ENCODE measurements at regions not wholly inside any gene's neighbourhood (a gene's known extent, or its start where the extent isn't known, plus 50 kb on each side); places are given as distances from the start of the nearest gene placed in this dataset.

DNA sequence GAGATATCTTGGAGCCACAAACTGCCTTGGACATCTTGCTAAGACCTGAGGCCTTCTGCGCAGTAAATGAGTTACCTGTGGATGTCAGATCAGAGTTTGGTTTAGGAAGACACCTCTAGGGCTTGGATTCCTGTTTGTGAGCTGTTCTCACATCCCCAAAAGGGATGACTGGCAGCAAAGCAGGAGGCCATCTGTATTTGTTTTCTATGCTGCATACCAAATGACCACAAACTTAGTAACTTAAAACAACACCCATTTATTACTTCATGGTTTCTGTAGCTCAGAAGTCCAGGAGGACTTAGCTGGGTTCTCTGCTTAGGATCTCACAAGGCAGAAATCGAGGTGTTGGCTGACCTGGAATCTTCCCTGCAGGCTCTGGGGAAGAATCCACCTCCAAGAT, 116.7 kb downstream of the UNC5CL start:
- TF ChIP-seq, protein P1, sequence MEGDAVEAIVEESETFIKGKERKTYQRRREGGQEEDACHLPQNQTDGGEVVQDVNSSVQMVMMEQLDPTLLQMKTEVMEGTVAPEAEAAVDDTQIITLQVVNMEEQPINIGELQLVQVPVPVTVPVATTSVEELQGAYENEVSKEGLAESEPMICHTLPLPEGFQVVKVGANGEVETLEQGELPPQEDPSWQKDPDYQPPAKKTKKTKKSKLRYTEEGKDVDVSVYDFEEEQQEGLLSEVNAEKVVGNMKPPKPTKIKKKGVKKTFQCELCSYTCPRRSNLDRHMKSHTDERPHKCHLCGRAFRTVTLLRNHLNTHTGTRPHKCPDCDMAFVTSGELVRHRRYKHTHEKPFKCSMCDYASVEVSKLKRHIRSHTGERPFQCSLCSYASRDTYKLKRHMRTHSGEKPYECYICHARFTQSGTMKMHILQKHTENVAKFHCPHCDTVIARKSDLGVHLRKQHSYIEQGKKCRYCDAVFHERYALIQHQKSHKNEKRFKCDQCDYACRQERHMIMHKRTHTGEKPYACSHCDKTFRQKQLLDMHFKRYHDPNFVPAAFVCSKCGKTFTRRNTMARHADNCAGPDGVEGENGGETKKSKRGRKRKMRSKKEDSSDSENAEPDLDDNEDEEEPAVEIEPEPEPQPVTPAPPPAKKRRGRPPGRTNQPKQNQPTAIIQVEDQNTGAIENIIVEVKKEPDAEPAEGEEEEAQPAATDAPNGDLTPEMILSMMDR (conservative IDR thresholded peaks at IDR 0.05 in 1 of 2, IDR thresholded peaks at IDR 0.05 in 1 of 2; ENCODE audit: low read depth in 1 of 2, low read length in 2 of 2): no peak
- TF ChIP-seq EZH2 (IDR thresholded peaks at IDR 0.05; ENCODE audit: low read length, missing control alignments): no peak
- H3K4me2 ChIP-seq (ENCODE audit: extremely low read depth, insufficient read depth, low read length): no peak overlapping the region
- H3K27me3 ChIP-seq (ENCODE audit: control insufficient read depth, insufficient read depth, low read length): peaks cover 3% of the 10 kb centered on the region
- no peaks in the 10 kb centered on the region for H3K4me1 ChIP-seq (ENCODE audit: control insufficient read depth, extremely low read depth, insufficient read depth, low read length)
- no peaks in the 10 kb centered on the region for H3K36me3 ChIP-seq (ENCODE audit: control insufficient read depth, insufficient read depth, low read length)
- no peaks in the 10 kb centered on the region for H3K9me3 ChIP-seq (ENCODE audit: control insufficient read depth, insufficient read depth, low read depth, low read length)
- H3K4me3 ChIP-seq (replicated peaks in 1 of 4; ENCODE audit: control extremely low read depth in 1 of 4, insufficient read depth in 1 of 4, low read depth in 3 of 4, low read length in 4 of 4): no peak overlapping the region
- H4K20me1 ChIP-seq (ENCODE audit: control insufficient read depth, extremely low read depth, insufficient read depth, low read length): no peaks in the 10 kb centered on the region
- peak; percentile 10 to 47 for DNase-seq (ENCODE audit: low read depth in 2 of 2)
- H3K27ac ChIP-seq (ENCODE audit: insufficient read depth, low read length): no peak overlapping the region
- no peak overlapping the region for H2AFZ ChIP-seq (ENCODE audit: low read length)
- H3K9ac ChIP-seq (ENCODE audit: insufficient read depth, low read length): no peak overlapping the region
- no peaks in the 10 kb centered on the region for H3K79me2 ChIP-seq (ENCODE audit: control insufficient read depth, insufficient read depth, low read length)

DNA sequence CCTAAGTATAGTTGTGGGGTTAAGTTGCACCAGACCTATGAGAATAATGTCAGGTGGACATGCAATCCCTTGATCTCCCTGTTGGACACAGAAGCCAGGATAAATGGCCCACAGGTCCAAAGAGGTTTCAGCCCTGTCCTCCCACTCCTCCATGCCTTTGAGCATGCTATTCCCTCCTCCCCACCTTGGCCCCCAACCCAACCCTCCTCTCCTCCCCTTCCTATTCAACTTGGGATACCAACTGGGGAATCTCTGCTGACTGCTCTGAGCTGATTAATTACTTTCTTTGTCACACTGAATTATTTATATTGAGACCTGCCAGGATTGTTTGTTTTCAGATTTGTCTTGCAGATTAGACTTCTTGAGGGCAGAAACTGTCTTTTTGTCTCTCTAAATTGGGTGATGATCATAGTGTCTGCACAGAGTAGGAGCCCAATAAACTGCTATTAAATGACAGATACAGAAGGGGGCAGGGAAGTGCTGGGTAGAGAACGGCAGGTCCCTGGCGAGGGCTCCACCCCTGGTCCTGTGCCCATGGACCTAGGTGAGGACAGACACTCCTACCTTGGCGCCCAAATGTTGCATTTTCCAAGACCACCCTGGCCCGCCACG, 120.9 kb downstream of the UNC5CL start:
- Histone ChIP-seq H3K4me1 (ENCODE audit: control insufficient read depth, extremely low read depth, insufficient read depth, low read length) (no peaks in the 10 kb centered on the region), H3K79me2 (ENCODE audit: control insufficient read depth, insufficient read depth, low read length) (no peaks in the 10 kb centered on the region), H3K27ac (ENCODE audit: insufficient read depth, low read length) (no peak overlapping the region), H3K9ac (ENCODE audit: insufficient read depth, low read length) (no peak overlapping the region), H3K4me2 (ENCODE audit: extremely low read depth, insufficient read depth, low read length) (no peak overlapping the region), H4K20me1 (ENCODE audit: control insufficient read depth, extremely low read depth, insufficient read depth, low read length) (no peaks in the 10 kb centered on the region), H3K9me3 (ENCODE audit: control insufficient read depth, insufficient read depth, low read depth, low read length) (no peaks in the 10 kb centered on the region), H3K4me3 (replicated peaks in 1 of 4; ENCODE audit: control extremely low read depth in 1 of 4, insufficient read depth in 1 of 4, low read depth in 3 of 4, low read length in 4 of 4) (no peak overlapping the region), H3K27me3 (ENCODE audit: control insufficient read depth, insufficient read depth, low read length) (peaks cover 3% of the 10 kb centered on the region), H3K36me3 (ENCODE audit: control insufficient read depth, insufficient read depth, low read length) (no peaks in the 10 kb centered on the region), H2AFZ (ENCODE audit: low read length) (no peak overlapping the region)
- TF ChIP-seq EZH2 (IDR thresholded peaks at IDR 0.05; ENCODE audit: low read length, missing control alignments): no peak
- TF ChIP-seq, protein P1 (conservative IDR thresholded peaks at IDR 0.05 in 1 of 2, IDR thresholded peaks at IDR 0.05 in 1 of 2; ENCODE audit: low read depth in 1 of 2, low read length in 2 of 2): no peak
- no peak for DNase-seq (ENCODE audit: low read depth in 2 of 2)

DNA sequence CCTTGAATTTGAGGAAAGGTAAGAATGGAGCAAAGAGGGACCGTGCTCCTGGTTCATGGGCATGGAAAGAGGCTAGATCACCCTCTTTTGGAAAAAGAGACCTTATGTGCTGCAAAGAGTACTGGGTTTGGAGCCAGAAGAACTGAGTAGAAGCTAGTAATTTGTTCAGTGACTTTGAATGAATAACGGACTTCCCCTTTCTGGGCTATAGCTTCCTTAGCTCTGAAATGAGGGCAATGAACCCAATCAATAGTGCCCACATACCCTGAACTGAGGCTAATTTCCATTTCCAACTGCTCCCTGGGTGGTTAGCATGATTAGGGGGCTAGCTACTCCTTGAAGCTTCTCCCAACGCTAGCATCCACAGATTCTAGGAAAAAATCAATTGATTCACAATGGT, 121.4 kb downstream of the UNC5CL start:
- no peak for DNase-seq (ENCODE audit: low read depth in 2 of 2)
- H3K4me3 ChIP-seq (replicated peaks in 1 of 4; ENCODE audit: control extremely low read depth in 1 of 4, insufficient read depth in 1 of 4, low read depth in 3 of 4, low read length in 4 of 4): no peak overlapping the region
- H3K9me3 ChIP-seq (ENCODE audit: control insufficient read depth, insufficient read depth, low read depth, low read length): no peaks in the 10 kb centered on the region
- no peak for TF ChIP-seq EZH2 (IDR thresholded peaks at IDR 0.05; ENCODE audit: low read length, missing control alignments)
- TF ChIP-seq, protein P1 (conservative IDR thresholded peaks at IDR 0.05 in 1 of 2, IDR thresholded peaks at IDR 0.05 in 1 of 2; ENCODE audit: low read depth in 1 of 2, low read length in 2 of 2): no peak
- H3K79me2 ChIP-seq (ENCODE audit: control insufficient read depth, insufficient read depth, low read length): no peaks in the 10 kb centered on the region
- H3K27ac ChIP-seq (ENCODE audit: insufficient read depth, low read length): no peak overlapping the region
- no peaks in the 10 kb centered on the region for H4K20me1 ChIP-seq (ENCODE audit: control insufficient read depth, extremely low read depth, insufficient read depth, low read length)
- no peaks in the 10 kb centered on the region for H3K36me3 ChIP-seq (ENCODE audit: control insufficient read depth, insufficient read depth, low read length)
- no peak overlapping the region for H2AFZ ChIP-seq (ENCODE audit: low read length)
- H3K27me3 ChIP-seq (ENCODE audit: control insufficient read depth, insufficient read depth, low read length): peaks cover 3% of the 10 kb centered on the region
- H3K4me1 ChIP-seq (ENCODE audit: control insufficient read depth, extremely low read depth, insufficient read depth, low read length): no peaks in the 10 kb centered on the region
- H3K4me2 ChIP-seq (ENCODE audit: extremely low read depth, insufficient read depth, low read length): no peak overlapping the region
- no peak overlapping the region for H3K9ac ChIP-seq (ENCODE audit: insufficient read depth, low read length)

Data from fibroblast of lung (primary cell).